PC-3 (cell line): ENCODE measurements at regions not wholly inside any gene's neighbourhood (a gene's known extent, or its start where the extent isn't known, plus 50 kb on each side); places are given as distances from the start of the nearest gene placed in this dataset.

ENCODE experiments used
- CTCF ChIP-seq: fragments of 300-600 bp; sonication (generic); conservative IDR thresholded peaks from 2 replicates; pipeline ENCODE4 v1.5.1; 2017; ENCODE audit warnings: antibody characterized with exemption, low read depth, mild to moderate bottlenecking, low read length
- EZH2phosphoT487 ChIP-seq: fragments of 300-600 bp; sonication (generic); IDR thresholded peaks from 2 replicates; pipeline ENCODE4 v1.6.1; 2018; ENCODE audit warnings: mild to moderate bottlenecking, antibody characterized with exemption, low read length, borderline replicate concordance

DNA sequence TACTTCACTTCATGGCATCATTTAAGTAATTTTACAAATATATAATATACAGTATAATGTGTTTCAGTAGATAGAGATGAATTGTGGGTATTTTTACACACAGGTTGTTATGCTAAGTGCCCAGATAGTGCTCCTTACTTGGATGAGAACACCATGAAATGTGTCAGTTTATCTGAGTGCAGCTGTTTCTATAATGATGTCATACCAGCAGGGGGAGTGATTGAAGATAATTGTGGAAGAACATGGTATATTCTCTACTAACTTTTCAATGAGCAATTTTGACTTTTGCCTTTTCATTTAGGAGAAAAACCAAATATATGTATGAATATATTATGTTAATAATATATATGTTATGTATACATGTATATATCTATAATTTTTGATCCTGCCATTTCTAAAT, 221.6 kb downstream of the LRRK2 start:
- peak; percentile 47 for TF ChIP-seq CTCF
- no peak for TF ChIP-seq EZH2phosphoT487
